GM23248 (cell line): ENCODE measurements at regions not wholly inside any gene's neighbourhood (a gene's known extent, or its start where the extent isn't known, plus 50 kb on each side); places are given as distances from the start of the nearest gene placed in this dataset.

ENCODE experiments used
- DNase-seq: peaks from one replicate; pipeline ENCODE4 v3.0.0-alpha.2; 2015
- H2AFZ ChIP-seq: fragments of 200-600 bp; sonication (generic); 2 replicates; pipeline ENCODE4 v1.6.1; 2016; ENCODE audit warnings: antibody characterized with exemption
- H3F3A ChIP-seq: fragments of 200-600 bp; sonication (generic); 2 replicates; pipeline ENCODE4 v1.6.1; 2016; ENCODE audit warnings: mild to moderate bottlenecking, antibody characterized with exemption, mixed run types; ENCODE audit not compliant: insufficient read depth
- H3K27ac ChIP-seq: fragments of 200-600 bp; sonication (generic); 2 replicates; pipeline ENCODE4 v1.5.1; 2016; ENCODE audit warnings: mild to moderate bottlenecking
- H3K27me3 ChIP-seq: fragments of 200-600 bp; sonication (generic); replicated peaks from 2 replicates; pipeline ENCODE4 v1.6.1; 2016; ENCODE audit warnings: mild to moderate bottlenecking; ENCODE audit not compliant: insufficient read depth
- H3K36me3 ChIP-seq: fragments of 200-600 bp; sonication (generic); 2 replicates; pipeline ENCODE4 v1.6.1; 2016; ENCODE audit warnings: low read depth, mild to moderate bottlenecking
- H3K4me1 ChIP-seq: fragments of 200-600 bp; sonication (generic); 2 replicates; pipeline ENCODE4 v1.6.1; 2016; ENCODE audit warnings: mild to moderate bottlenecking; ENCODE audit not compliant: insufficient read depth
- H3K4me2 ChIP-seq: fragments of 200-600 bp; sonication (generic); one replicate; pipeline ENCODE4 v1.6.1; 2016; ENCODE audit warnings: mild to moderate bottlenecking; ENCODE audit not compliant: unreplicated experiment
- H3K4me3 ChIP-seq: fragments of 200-600 bp; sonication (generic); 2 replicates; pipeline ENCODE4 v1.5.1; 2016; ENCODE audit warnings: mild to moderate bottlenecking
- H3K79me2 ChIP-seq: fragments of 200-600 bp; sonication (generic); 2 replicates; pipeline ENCODE4 v1.6.1; 2016; ENCODE audit warnings: mild to moderate bottlenecking; ENCODE audit not compliant: insufficient read depth
- H3K9ac ChIP-seq: fragments of 200-600 bp; sonication (generic); 2 replicates; pipeline ENCODE4 v1.6.1; 2016; ENCODE audit warnings: mild to moderate bottlenecking
- H3K9me2 ChIP-seq: fragments of 200-600 bp; sonication (generic); 2 replicates; pipeline ENCODE4 v1.6.1; 2016; ENCODE audit warnings: mixed run types, mild to moderate bottlenecking, moderate library complexity; ENCODE audit not compliant: insufficient read depth
- H3K9me3 ChIP-seq: fragments of 200-600 bp; sonication (generic); one replicate; pipeline ENCODE4 v1.6.1; 2017; ENCODE audit warnings: low read depth
- H4K20me1 ChIP-seq: fragments of 200-600 bp; sonication (generic); 2 replicates; pipeline ENCODE4 v1.6.0; 2016; ENCODE audit not compliant: insufficient read depth
- EZH2 ChIP-seq: fragments of 200-600 bp; sonication (generic); IDR thresholded peaks from 2 replicates; pipeline ENCODE4 v1.6.1; 2018; ENCODE audit warnings: antibody characterized with exemption, mild to moderate bottlenecking; ENCODE audit not compliant: insufficient read depth, poor library complexity, severe bottlenecking
- EZH2phosphoT487 ChIP-seq: fragments of 200-600 bp; sonication (generic); IDR thresholded peaks from 2 replicates; pipeline ENCODE4 v1.6.1; 2018; ENCODE audit warnings: antibody characterized with exemption, moderate library complexity, mild to moderate bottlenecking, low read depth; ENCODE audit not compliant: insufficient read depth
- WGBS, 2 experiments: methylation state at CpG; one replicate each; pipeline ENCODE4 v1.1.6; 2015 to 2017; ENCODE audit warnings: low lambda C conversion rate in 2 of 2, low coverage in 1 of 2; ENCODE audit errors: missing lambda C conversion rate in 2 of 2; 5-methylcytosine and 5-hydroxymethylcytosine counted together
- in situ Hi-C: fragments of 300-500 bp; cut with MboI; formaldehyde crosslinking; loops from 2 replicates; pipeline ENCODE4 v1.15.0; 2020

GRCh38 chr10:85284778-85285770, 956.7 kb downstream of the CCSER2 start:
- Histone ChIP-seq H4K20me1 (no peaks in the 10 kb centered on the region), H3K9me2 (no peaks in the 10 kb centered on the region), H3K4me1 (no peaks in the 10 kb centered on the region), H3K27me3 (no peaks in the 10 kb centered on the region), H3K9ac (no peak overlapping the region), H3K4me3 (no peak overlapping the region), H3K27ac (no peak overlapping the region), H3K79me2 (no peaks in the 10 kb centered on the region), H3F3A (no peaks in the 10 kb centered on the region), H3K36me3 (no peaks in the 10 kb centered on the region), H2AFZ (no peak overlapping the region), H3K4me2 (no peak overlapping the region), H3K9me3 (no peaks in the 10 kb centered on the region)
- in situ Hi-C loops, result no loop called here
- 6% methylated on average over 3 of the region's 3 CpGs for WGBS, 2 experiments
- no peak for DNase-seq
- TF ChIP-seq EZH2phosphoT487 (no peak), EZH2 (no peak)

DNA sequence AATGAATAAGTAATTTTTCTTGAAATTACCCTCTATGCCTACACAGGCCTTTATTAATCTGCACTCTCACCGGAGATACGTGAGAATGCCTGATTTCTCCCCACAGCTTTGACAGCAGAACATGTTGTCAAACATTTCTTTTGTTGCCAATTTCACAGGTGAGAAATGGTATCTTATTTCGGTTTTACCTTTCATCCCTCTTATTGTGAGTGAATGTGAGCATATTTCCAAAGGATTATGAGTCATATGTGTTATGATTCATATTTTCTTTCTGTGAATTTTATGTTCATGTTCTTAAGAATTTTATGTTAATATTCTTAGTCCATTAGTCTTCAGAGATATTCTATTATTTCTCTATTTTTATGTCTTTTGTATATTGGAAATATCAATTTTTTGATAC, 965.1 kb downstream of the CCSER2 start:
- WGBS, 2 experiments, result 36 to 42% methylated on average over 3 of the region's 3 CpGs
- Histone ChIP-seq H3K9me2 (no peaks in the 10 kb centered on the region), H3K4me2 (no peak overlapping the region), H4K20me1 (no peaks in the 10 kb centered on the region), H3K4me1 (no peaks in the 10 kb centered on the region), H3K36me3 (no peaks in the 10 kb centered on the region), H3K9ac (no peak overlapping the region), H3K79me2 (no peaks in the 10 kb centered on the region), H3K27me3 (no peaks in the 10 kb centered on the region), H3F3A (no peaks in the 10 kb centered on the region), H2AFZ (no peak overlapping the region), H3K4me3 (no peak overlapping the region), H3K9me3 (no peaks in the 10 kb centered on the region), H3K27ac (no peak overlapping the region)
- in situ Hi-C loops, result no loop called here
- TF ChIP-seq EZH2 (no peak), EZH2phosphoT487 (no peak)
- no peak for DNase-seq

- no peak overlapping the region for H3K9ac ChIP-seq
- in situ Hi-C loops, result no loop called here
- no peaks in the 10 kb centered on the region for H3K4me1 ChIP-seq
- no peaks in the 10 kb centered on the region for H3F3A ChIP-seq
- no peaks in the 10 kb centered on the region for H4K20me1 ChIP-seq
- H3K4me3 ChIP-seq, result no peak overlapping the region
- no peak overlapping the region for H3K4me2 ChIP-seq
- no peaks in the 10 kb centered on the region for H3K36me3 ChIP-seq
- H3K27me3 ChIP-seq, result no peaks in the 10 kb centered on the region
- 6 to 15% methylated on average over 2 of the region's 2 CpGs for WGBS, 2 experiments
- no peaks in the 10 kb centered on the region for H3K9me3 ChIP-seq
- H3K9me2 ChIP-seq, result no peaks in the 10 kb centered on the region
- TF ChIP-seq EZH2, result no peak
- no peak for TF ChIP-seq EZH2phosphoT487
- H2AFZ ChIP-seq, result no peak overlapping the region
- H3K79me2 ChIP-seq, result no peaks in the 10 kb centered on the region
- H3K27ac ChIP-seq, result no peak overlapping the region
- DNase-seq, result no peak
These were observed 983.4 kb downstream of the CCSER2 start for GRCh38 chr10:85311613-85312337.

DNA sequence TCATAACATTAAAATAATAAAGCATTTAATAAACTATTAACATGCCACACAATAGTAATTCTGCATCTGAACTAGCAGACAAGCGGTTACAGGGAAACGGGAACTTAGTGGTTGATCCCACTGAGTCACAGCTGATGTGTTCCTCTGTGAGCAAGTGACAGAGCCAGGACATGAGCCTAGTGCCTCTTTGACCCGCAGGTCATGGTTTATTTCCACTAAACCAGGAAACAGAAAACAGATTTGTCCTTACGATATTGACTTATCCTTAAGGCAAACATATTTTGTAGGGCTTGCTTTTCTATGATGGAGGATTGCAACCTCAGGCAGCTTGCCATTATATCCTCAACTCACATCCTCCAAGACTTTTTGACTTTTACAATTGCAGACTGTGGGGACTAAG, 987.3 kb downstream of the CCSER2 start:
- 32 to 36% methylated on average over 4 of the region's 4 CpGs for WGBS, 2 experiments
- no peak for DNase-seq
- no peak overlapping the region for H3K4me3 ChIP-seq

More for the DNA sequence above, 987.3 kb downstream of the CCSER2 start:
- H3F3A ChIP-seq, result no peaks in the 10 kb centered on the region
- H4K20me1 ChIP-seq, result no peaks in the 10 kb centered on the region
- no peaks in the 10 kb centered on the region for H3K9me2 ChIP-seq
- no peak overlapping the region for H3K4me2 ChIP-seq
- H3K36me3 ChIP-seq, result no peaks in the 10 kb centered on the region
- H3K4me1 ChIP-seq, result no peaks in the 10 kb centered on the region
- H3K9ac ChIP-seq, result no peak overlapping the region
- no peaks in the 10 kb centered on the region for H3K9me3 ChIP-seq
- TF ChIP-seq EZH2 (no peak), EZH2phosphoT487 (no peak)
- no peaks in the 10 kb centered on the region for H3K79me2 ChIP-seq
- in situ Hi-C loops, result no loop called here
- H3K27me3 ChIP-seq, result no peaks in the 10 kb centered on the region
- no peak overlapping the region for H3K27ac ChIP-seq
- no peak overlapping the region for H2AFZ ChIP-seq
